H7 (cell line): ENCODE measurements at regions not wholly inside any gene's neighbourhood (a gene's known extent, or its start where the extent isn't known, plus 50 kb on each side); places are given as distances from the start of the nearest gene placed in this dataset.

Source experiments
- DNase-seq: peaks from one replicate; pipeline ENCODE4 v3.0.0; 2012
- H3K27me3 ChIP-seq: 2 replicates; pipeline ENCODE4 v1.6.0; 2011; ENCODE audit warnings: mild to moderate bottlenecking, low read length; ENCODE audit not compliant: control insufficient read depth, insufficient read depth
- H3K36me3 ChIP-seq: replicated peaks from 2 replicates; pipeline ENCODE4 v1.5.1; 2011; ENCODE audit warnings: low read length; ENCODE audit not compliant: control insufficient read depth, insufficient read depth
- H3K4me3 ChIP-seq: 2 replicates; pipeline ENCODE4 v1.5.1; 2011; ENCODE audit warnings: low read depth, mild to moderate bottlenecking, control low read depth, low read length, moderate library complexity; ENCODE audit not compliant: insufficient read depth

DNA sequence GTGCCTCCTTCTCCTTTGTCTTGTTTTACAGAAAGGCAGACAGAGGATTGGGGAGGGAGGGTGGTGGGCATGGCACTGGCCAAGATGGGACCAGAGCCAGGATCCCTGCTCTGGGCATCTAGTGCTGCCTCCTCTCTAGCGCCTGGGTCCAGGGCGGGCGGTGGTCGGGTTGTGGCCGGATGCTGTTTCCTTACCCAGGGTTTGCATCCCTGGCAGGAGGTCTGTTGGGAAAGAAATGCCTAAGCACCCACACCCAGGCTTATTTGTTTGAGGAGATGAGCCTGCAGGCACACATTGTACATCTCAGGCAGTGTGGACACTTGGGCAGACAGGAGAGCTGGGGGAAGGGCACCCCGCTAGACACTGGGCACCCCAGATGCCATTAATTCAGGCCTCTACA, 102.3 kb upstream of the PCBD1 start:
- H3K4me3 ChIP-seq, result no peak overlapping the region
- no peaks in the 10 kb centered on the region for H3K36me3 ChIP-seq
- H3K27me3 ChIP-seq, result no peaks in the 10 kb centered on the region
- DNase-seq, result no peak

DNA sequence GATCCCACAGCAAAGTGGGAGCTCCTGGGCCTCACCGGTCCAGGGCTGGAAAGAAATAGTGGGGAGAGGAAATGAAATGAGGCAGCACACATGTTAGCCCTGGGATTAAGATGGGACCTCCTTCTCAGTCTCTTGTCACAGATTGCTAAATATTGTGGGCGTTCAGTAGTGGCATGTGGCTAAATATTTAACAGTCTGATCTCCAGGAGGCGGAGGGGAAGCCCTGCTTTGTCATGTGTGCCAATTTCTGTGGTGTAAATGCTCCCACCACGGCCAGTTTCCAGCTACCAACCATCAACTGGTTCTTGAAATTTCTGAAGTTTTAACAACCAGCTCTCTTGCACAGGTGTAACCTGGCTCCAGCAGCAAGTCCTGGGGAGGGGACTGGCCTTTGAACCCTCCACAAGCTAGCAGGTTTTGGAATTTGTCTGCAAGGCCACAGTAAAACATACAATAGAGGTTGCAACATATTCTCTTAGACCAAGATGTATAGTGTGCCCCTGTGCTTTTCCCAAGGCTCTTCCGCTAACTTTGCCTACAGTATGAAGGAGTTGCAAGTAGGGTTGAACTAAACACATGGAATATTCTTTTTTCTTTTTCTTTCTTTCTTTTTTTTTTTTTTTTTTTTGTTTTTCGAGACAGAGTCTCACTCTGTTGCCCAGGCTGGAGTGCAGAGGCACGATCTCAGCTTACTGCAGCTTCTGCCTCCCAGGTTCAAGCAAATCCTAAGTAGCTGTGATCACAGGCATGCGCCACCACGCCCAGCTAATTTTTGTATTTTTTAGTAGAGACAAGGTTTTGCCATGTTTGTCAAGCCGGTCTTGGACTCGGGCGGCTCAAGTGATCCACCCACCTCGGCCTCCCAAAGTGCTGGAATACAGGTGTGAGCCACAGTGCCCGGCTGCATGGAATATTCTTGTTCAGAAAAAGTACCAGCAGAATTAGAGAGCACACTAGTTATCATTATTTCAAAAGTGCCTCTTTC, 103.1 kb upstream of the PCBD1 start:
- Histone ChIP-seq H3K4me3 (no peak overlapping the region), H3K36me3 (no peaks in the 10 kb centered on the region), H3K27me3 (no peaks in the 10 kb centered on the region)
- DNase-seq, result no peak

DNA sequence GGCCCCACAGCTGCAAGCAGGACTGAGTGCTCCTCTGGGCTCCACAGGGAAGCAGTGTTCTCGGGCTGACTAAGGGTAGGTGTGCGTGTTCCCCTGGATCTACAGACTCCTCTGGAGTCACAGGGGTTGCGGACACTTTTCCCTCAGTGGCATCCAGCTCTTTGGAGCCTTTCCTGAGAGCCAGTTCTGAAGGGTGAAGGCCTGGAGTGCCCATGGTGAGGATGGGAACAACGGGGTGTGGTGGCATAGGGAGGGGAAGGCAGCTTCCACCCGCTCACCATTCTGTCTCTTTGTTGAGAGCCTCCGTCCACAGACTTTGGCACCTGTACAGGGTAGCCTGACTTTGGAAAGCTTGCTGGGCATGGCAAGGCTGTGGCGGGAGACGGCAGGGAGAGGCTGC, 104.1 kb upstream of the PCBD1 start:
- H3K27me3 ChIP-seq, result no peaks in the 10 kb centered on the region
- DNase-seq, result no peak
- no peaks in the 10 kb centered on the region for H3K36me3 ChIP-seq
- H3K4me3 ChIP-seq, result no peak overlapping the region

DNA sequence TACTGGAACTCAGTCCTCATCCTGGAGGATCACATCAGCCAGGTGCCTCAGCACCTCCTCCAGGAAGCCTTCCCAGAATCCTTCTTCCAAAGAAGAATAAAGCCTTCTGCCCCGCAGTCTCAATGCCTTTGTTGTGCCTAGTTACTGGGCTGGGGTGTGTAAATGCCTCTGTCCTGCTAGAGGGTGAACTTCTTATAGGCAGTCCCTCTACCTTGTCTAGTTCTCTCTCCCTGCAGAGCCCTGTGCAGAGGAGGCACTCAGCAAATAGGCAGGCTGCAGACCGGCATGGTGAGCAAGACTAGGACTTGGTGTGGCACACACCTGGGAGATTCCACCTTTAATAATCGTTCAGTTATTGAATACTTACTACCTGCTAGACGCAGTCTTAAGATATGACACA, 104.7 kb upstream of the PCBD1 start:
- Histone ChIP-seq H3K27me3 (no peaks in the 10 kb centered on the region), H3K4me3 (no peak overlapping the region), H3K36me3 (no peaks in the 10 kb centered on the region)
- no peak for DNase-seq

- no peak for DNase-seq
- H3K36me3 ChIP-seq, result no peaks in the 10 kb centered on the region
- H3K4me3 ChIP-seq, result no peak overlapping the region
- no peaks in the 10 kb centered on the region for H3K27me3 ChIP-seq
Observed at GRCh38 chr10:70996549-70996948, 108.2 kb upstream of the PCBD1 start.

DNA sequence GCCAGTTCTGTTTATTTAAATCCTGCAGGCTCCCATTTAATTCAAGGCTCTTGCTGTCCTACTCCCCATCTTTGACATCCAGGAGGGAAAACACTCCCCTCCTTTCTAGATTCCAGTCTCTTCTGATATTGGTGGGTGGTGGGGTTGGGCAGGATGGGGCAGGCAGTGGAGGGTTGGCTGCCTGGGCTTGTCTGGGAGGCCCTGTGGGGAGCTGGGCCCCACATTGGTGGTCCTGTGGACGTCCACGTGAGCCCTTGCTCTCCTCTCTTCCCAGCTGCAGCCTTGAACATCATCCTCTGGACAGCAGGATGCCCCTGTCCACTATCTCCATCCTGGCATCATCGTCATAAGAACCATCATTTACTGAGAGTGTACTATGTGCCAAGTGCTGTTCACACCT, 108.9 kb upstream of the PCBD1 start:
- Histone ChIP-seq H3K36me3 (no peaks in the 10 kb centered on the region), H3K27me3 (no peaks in the 10 kb centered on the region), H3K4me3 (no peak overlapping the region)
- no peak for DNase-seq

- H3K4me3 ChIP-seq, result no peak overlapping the region
- no peak for DNase-seq
- H3K36me3 ChIP-seq, result no peaks in the 10 kb centered on the region
- no peaks in the 10 kb centered on the region for H3K27me3 ChIP-seq
Observed at GRCh38 chr10:70998086-70998485, 109.7 kb upstream of the PCBD1 start.

DNA sequence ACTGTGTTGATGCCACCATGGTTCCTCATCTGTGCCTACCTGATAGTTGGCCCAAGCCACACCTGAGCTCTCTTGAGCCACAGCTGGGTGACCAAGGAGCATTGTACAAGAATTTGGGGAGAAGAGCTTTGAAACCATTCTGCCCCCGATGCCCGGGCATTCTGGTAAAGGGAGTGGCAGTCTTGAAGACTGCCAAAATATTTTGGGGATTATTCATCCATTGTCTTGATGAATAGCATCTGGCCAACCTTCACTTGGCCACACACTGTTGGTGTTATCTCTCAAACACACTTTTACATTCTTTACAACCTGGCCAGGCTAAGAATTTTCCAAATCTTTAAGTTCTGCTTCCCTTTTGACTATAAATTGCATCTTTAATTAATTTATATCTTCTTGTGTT, 113.1 kb upstream of the PCBD1 start:
- DNase-seq, result no peak

DNA sequence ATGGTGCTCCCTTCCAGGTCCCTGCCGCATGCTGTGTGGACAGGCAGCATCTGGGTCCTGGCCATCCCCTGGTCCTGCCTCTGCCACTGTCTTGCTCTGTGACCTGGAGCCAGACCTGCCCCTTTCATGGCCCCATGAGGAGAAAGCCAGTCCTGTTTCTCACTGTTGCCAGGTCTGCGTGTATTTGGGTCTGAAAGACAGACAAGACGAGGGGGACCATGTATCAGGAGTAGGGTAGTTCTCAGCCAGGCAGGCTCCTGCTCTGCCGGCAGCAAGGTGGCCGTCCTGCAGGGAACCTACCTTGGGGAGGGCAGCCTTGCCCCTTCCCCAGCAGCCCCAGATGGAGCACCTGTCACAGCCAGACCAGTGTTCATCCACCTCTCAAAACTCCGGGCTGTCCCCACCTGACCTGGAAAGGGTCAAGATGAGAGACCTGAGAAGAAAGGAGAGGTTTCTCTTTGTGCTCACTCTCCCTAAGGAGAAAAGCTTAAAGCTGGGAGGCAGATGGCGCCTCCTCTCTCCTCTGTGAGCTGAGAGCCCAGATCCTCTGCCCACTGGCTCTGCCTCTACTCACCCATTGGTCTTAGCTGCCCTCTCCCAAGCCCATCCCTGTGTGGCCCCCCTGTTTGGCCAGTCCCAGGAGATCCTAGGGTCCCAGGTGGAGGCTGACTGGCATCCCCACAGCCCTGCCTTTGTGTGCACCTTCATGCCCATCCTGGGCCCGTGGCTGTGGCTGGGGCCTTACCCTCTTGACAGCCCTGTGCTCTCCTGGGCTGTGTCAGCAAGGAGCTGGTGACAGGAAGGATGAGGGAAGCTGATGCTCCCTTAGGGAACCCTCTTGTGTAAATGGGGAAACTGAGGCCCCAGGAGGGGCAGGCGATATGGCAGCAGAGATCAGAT, 116.1 kb upstream of the PCBD1 start:
- Histone ChIP-seq H3K27me3 (no peaks in the 10 kb centered on the region), H3K4me3 (no peak overlapping the region), H3K36me3 (no peaks in the 10 kb centered on the region)
- DNase-seq, result no peak

More for the DNA sequence above, 113.1 kb upstream of the PCBD1 start:
- Histone ChIP-seq H3K4me3 (no peak overlapping the region), H3K36me3 (no peaks in the 10 kb centered on the region), H3K27me3 (no peaks in the 10 kb centered on the region)

DNA sequence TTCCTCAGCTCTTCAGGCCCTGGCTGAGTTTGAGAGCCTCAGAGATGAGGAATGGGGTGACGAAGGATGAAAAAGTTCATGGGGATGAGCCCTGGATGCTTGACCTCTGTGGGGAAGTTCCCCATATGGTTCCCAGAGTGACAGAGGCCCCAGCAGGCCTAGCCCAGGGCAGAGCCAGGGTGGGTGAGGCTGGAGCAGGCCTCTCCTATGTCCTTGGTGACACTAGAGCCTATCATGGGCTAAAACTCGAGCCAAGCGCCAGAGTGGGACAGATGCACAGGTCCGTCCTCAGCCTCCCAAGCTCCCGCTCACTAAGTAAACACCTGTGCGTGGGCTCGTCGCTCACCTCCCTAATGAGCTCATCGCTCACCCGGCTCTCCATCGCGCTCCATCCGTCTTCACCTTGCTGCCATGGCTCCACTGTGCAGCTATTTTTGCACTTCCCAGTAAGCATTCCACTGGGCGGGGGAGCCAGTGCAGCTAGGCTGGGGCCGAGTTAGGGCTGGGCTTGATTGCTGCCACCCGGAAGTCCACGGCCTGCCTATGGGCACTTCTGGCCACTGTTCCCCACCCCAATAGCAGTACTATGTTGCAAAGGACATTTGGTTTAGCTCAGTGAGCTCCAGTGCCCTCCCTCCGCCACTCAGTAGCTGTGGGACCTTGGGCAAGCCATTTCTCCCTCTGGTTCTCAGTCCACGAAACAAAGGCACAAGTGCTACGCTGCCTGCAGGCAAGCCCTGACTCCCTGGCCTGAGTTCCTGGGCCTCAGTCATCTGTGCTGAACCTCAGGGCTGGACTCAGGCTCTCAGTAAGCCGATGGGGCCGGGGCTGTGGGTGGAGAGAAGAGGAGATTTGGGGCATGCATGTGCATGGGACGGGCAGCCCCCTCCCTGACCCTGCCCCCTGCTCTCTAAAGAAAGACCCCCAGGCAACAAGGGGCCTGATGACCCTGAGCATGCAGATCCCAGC, 117.3 kb upstream of the PCBD1 start:
- H3K27me3 ChIP-seq, result no peaks in the 10 kb centered on the region
- H3K4me3 ChIP-seq, result no peak overlapping the region
- no peak for DNase-seq
- no peaks in the 10 kb centered on the region for H3K36me3 ChIP-seq

GRCh38 chr10:71006506-71006905, 118.1 kb upstream of the PCBD1 start:
- DNase-seq, result peak; percentile 79

GRCh38 chr10:71007516-71007915, 119.2 kb upstream of the PCBD1 start:
- H3K36me3 ChIP-seq, result no peaks in the 10 kb centered on the region
- H3K27me3 ChIP-seq, result no peaks in the 10 kb centered on the region
- H3K4me3 ChIP-seq, result no peak overlapping the region
- no peak for DNase-seq

More at GRCh38 chr10:71006506-71006905, 118.1 kb upstream of the PCBD1 start:
- no peaks in the 10 kb centered on the region for H3K36me3 ChIP-seq
- H3K27me3 ChIP-seq, result no peaks in the 10 kb centered on the region
- no peak overlapping the region for H3K4me3 ChIP-seq

GRCh38 chr10:71008150-71008549, 119.8 kb upstream of the PCBD1 start:
- DNase-seq, result no peak
- Histone ChIP-seq H3K36me3 (no peaks in the 10 kb centered on the region), H3K4me3 (no peak overlapping the region)

DNA sequence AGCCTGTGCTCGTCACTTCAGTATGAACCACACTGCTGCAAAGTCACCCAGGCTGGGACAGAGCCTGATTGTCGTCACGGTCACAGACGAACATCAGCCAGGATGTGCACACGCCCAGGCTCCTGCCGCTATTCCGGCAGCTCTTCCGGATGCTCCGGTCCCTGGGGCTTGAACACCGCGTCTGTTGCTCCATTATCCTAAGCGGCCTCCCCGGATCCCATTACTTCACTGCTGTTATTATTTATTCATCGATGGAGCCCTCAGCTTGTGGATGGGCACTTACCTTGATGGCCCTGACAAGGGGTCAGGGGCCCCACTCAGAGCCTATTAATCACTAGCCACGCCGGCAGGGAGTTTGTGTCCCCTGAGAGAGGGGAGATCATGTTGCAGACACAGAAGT, 120.8 kb upstream of the PCBD1 start:
- no peak overlapping the region for H3K4me3 ChIP-seq
- no peaks in the 10 kb centered on the region for H3K27me3 ChIP-seq
- no peak for DNase-seq
- no peaks in the 10 kb centered on the region for H3K36me3 ChIP-seq

More at GRCh38 chr10:71008150-71008549, 119.8 kb upstream of the PCBD1 start:
- no peaks in the 10 kb centered on the region for H3K27me3 ChIP-seq
